ENCODE measurements at regions not wholly inside any gene's neighbourhood (a gene's known extent, or its start where the extent isn't known, plus 50 kb on each side); places are given as distances from the start of the nearest gene placed in this dataset.

DNA sequence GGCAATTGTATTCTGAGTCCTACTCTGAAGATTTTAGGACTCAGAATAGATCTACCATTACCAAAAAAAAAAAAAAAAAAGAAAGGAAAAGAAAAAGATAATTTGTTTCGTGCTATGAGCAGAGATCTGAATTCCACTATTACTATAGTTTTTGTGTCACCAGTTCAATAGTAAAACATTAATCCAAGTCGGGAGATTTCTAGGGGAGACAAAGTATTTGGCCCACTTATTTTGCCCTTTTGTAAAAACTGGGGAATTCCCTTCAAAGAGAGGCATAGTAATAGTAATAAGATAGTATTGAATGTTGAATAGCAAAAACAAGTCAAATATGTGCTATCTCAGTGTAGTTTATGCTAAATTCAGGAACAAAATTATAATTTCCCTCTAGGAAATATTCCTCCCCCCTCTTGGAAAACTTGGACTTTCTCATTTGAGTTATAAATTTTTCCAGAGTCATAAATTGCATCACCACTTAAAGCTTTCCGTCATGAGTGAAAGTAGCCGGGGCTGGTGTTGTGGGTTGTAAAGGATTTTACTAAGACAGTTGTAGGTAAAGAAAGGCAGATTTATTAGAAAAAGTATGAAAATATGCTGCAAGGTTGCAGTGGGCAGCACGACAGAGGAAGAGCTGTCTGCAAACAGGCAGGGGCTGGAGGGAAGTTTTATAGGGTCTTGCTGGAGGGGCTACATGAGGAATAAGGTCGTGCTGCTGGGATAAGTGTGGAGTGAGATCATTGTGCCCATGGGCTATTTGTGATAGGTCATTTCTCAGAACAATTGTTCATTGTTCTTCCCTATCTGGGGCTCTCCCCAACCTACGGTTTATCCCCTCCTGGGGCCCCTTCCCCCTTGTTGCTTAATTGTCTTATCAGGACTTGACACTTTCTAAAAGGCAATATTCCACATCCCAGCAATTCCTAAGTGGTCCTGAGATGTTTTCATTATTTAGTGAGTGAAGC lies 1009.9 kb downstream of the PLA2G4A start:
- TF ChIP-seq, protein P1, sequence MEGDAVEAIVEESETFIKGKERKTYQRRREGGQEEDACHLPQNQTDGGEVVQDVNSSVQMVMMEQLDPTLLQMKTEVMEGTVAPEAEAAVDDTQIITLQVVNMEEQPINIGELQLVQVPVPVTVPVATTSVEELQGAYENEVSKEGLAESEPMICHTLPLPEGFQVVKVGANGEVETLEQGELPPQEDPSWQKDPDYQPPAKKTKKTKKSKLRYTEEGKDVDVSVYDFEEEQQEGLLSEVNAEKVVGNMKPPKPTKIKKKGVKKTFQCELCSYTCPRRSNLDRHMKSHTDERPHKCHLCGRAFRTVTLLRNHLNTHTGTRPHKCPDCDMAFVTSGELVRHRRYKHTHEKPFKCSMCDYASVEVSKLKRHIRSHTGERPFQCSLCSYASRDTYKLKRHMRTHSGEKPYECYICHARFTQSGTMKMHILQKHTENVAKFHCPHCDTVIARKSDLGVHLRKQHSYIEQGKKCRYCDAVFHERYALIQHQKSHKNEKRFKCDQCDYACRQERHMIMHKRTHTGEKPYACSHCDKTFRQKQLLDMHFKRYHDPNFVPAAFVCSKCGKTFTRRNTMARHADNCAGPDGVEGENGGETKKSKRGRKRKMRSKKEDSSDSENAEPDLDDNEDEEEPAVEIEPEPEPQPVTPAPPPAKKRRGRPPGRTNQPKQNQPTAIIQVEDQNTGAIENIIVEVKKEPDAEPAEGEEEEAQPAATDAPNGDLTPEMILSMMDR (IDR thresholded peaks at IDR 0.05) = no peak
- no peak for TF ChIP-seq POLR2A (IDR thresholded peaks at IDR 0.05)
